Esophagus muscularis mucosa (tissue), 4 donors: ENCODE measurements at regions not wholly inside any gene's neighbourhood (a gene's known extent, or its start where the extent isn't known, plus 50 kb on each side); places are given as distances from the start of the nearest gene placed in this dataset.

Experiments used
- DNase-seq: peaks from one replicate; pipeline ENCODE4 v3.0.0-alpha.2; 2017; ENCODE audit errors: extremely low spot score
- H3K27ac ChIP-seq, 4 donors: fragments of 200-600 bp; sonication (generic); replicated peaks in 1 of 4; 1 replicate in 3 of 4; 2 replicates in 1 of 4; pipeline ENCODE4 v1.5.1; 2016 to 2019; ENCODE audit warnings: mild to moderate bottlenecking in 1 of 4
- H3K27me3 ChIP-seq, 4 donors: fragments of 200-600 bp; sonication (generic); one replicate each; pipeline versions ENCODE4 v1.5.1 to v1.6.0; 2016 to 2019
- H3K36me3 ChIP-seq, 4 donors: fragments of 200-600 bp; sonication (generic); one replicate each; pipeline ENCODE4 v1.5.1; 2016 to 2019
- H3K4me1 ChIP-seq, 4 donors: fragments of 200-600 bp; sonication (generic); one replicate each; pipeline ENCODE4 v1.5.1; 2016 to 2019
- H3K4me3 ChIP-seq, 4 donors: fragments of 200-600 bp; sonication (generic); 1 replicate in 2 of 4; 2 replicates in 2 of 4; pipeline ENCODE4 v1.5.1; 2016 to 2019; ENCODE audit warnings: mild to moderate bottlenecking in 4 of 4, moderate library complexity in 1 of 4
- H3K9me3 ChIP-seq, 4 donors: fragments of 200-600 bp; sonication (generic); 1 replicate in 3 of 4; 2 replicates in 1 of 4; pipeline ENCODE4 v1.5.1; 2016 to 2019
- EP300 ChIP-seq: sonication (generic); formaldehyde crosslinking; IDR thresholded peaks from one replicate; pipeline ENCODE4 v1.6.1; 2017; ENCODE audit warnings: antibody characterized with exemption
- POLR2A ChIP-seq: fragments of 450-650 bp; IDR thresholded peaks from one replicate; pipeline ENCODE4 v1.6.1; 2017; ENCODE audit warnings: antibody characterized with exemption, moderate library complexity, mild to moderate bottlenecking, low read depth
- POLR2AphosphoS5 ChIP-seq, 2 donors: sonication (generic); formaldehyde crosslinking; IDR thresholded peaks; one replicate each; pipeline ENCODE4 v1.6.1; 2017; ENCODE audit warnings: antibody characterized with exemption in 2 of 2
- WGBS: methylation state at CpG from one replicate; pipeline ENCODE4 v1.1.5; 2018; 5-methylcytosine and 5-hydroxymethylcytosine counted together
- intact Hi-C: fragments of 100-400 bp; cut with DNase I; formaldehyde crosslinking; loops from one replicate; pipeline ENCODE4 v1.15.1; 2023
- TF ChIP-seq, protein P1 (sequence below), 3 experiments: fragments of 200-600 bp in 2 of 3; fragments of 450-650 bp in 1 of 3; sonication (generic) in 2 of 3; IDR thresholded peaks; one replicate each; pipeline ENCODE4 v1.5.1; 2017 to 2019; ENCODE audit warnings: antibody characterized with exemption in 3 of 3, mild to moderate bottlenecking in 2 of 3, moderate library complexity in 1 of 3

DNA sequence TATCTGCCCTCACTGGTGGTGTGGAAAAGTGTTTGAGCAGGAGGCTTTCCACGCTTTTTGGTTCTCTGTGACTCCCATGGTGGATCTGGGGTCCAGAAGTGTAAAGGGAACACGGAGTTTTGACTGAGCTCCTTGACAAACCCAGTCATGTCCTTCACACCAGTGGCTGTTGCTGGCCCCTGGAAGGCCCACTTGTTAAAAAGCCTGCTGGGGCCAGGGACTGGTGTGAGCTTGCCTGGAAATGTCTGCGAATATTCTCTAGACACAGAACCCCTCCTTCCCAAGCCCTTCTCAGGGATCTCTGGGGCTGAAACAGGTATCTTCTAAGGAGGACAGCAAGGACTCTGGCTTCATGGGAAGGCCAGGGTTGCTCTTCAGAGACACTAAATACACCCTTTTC lies 343.0 kb downstream of the TCERG1L start:
- no peak overlapping the region for H3K4me3 ChIP-seq
- WGBS: 80% methylated on average over 3 of the region's 3 CpGs
- H3K27ac ChIP-seq: no peak overlapping the region
- H3K36me3 ChIP-seq: no peaks in the 10 kb centered on the region
- H3K4me1 ChIP-seq: no peaks in the 10 kb centered on the region
- no peaks in the 10 kb centered on the region for H3K9me3 ChIP-seq
- peaks cover 0 to 33% (median 0%) of the 10 kb centered on the region in 4 donors for H3K27me3 ChIP-seq
- intact Hi-C loops: no loop called here
- TF ChIP-seq POLR2A (no peak), POLR2AphosphoS5 (IDR thresholded peaks at IDR 0.05) (no peak), EP300 (no peak)
- TF ChIP-seq, protein P1, sequence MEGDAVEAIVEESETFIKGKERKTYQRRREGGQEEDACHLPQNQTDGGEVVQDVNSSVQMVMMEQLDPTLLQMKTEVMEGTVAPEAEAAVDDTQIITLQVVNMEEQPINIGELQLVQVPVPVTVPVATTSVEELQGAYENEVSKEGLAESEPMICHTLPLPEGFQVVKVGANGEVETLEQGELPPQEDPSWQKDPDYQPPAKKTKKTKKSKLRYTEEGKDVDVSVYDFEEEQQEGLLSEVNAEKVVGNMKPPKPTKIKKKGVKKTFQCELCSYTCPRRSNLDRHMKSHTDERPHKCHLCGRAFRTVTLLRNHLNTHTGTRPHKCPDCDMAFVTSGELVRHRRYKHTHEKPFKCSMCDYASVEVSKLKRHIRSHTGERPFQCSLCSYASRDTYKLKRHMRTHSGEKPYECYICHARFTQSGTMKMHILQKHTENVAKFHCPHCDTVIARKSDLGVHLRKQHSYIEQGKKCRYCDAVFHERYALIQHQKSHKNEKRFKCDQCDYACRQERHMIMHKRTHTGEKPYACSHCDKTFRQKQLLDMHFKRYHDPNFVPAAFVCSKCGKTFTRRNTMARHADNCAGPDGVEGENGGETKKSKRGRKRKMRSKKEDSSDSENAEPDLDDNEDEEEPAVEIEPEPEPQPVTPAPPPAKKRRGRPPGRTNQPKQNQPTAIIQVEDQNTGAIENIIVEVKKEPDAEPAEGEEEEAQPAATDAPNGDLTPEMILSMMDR (IDR thresholded peaks at IDR 0.05): no peak
- no peak for DNase-seq

DNA sequence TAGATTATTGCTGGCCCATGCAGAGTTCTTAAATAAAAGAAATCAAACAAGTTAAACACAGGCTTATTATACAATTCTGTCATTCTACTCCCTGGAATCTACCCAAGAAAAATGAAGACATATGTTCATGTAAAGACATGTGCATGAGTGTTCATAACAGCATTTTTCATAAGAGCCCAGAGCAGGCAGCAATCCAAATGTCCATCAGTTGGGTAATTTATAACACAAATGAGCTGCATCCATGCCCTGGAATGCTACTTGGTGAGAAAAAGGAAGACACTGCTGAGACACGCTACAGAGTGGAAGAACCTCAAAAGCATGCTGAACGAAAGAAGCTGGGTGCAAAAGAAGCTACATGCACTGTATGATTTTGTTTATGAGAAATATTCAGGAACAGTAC lies 342.6 kb downstream of the TCERG1L start:
- H3K4me1 ChIP-seq: no peaks in the 10 kb centered on the region
- H3K36me3 ChIP-seq: no peaks in the 10 kb centered on the region
- H3K9me3 ChIP-seq: no peaks in the 10 kb centered on the region
- DNase-seq: no peak
- 58% methylated on average over 2 of the region's 2 CpGs for WGBS
- intact Hi-C loops: no loop called here
- no peak overlapping the region for H3K4me3 ChIP-seq
- TF ChIP-seq, protein P1 (IDR thresholded peaks at IDR 0.05): no peak
- TF ChIP-seq POLR2A (no peak), EP300 (no peak), POLR2AphosphoS5 (IDR thresholded peaks at IDR 0.05) (no peak)
- H3K27ac ChIP-seq: no peak overlapping the region
- H3K27me3 ChIP-seq: peaks cover 0 to 34% (median 0%) of the 10 kb centered on the region in 4 donors

DNA sequence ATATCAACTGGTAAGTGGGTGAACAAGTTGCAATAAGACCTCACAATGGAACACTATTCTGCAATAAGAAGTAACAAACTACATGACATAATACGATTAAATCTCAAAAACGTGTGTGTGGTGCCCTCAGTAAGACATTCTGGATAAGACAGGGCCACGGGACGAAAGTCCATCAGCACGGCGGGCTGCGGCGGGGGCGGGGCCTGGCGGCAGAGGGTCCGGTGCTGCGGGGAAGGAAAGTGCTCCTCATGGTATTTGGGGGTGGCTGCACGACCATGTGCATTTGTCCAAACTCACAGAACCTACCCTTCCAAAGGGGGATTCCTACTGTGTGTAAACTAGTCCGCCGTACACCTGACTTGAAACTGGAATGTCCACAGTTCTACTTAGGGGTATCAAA lies 341.8 kb downstream of the TCERG1L start:
- TF ChIP-seq EP300 (no peak), POLR2A (no peak), POLR2AphosphoS5 (IDR thresholded peaks at IDR 0.05) (no peak)
- TF ChIP-seq, protein P1 (IDR thresholded peaks at IDR 0.05): no peak
- no peaks in the 10 kb centered on the region for H3K9me3 ChIP-seq
- H3K4me1 ChIP-seq: no peaks in the 10 kb centered on the region
- WGBS: 83% methylated on average over 15 of the region's 15 CpGs
- peaks cover 0 to 34% (median 0%) of the 10 kb centered on the region in 4 donors for H3K27me3 ChIP-seq
- no peak for DNase-seq
- H3K27ac ChIP-seq: no peak overlapping the region
- no peak overlapping the region for H3K4me3 ChIP-seq
- intact Hi-C loops: no loop called here
- no peaks in the 10 kb centered on the region for H3K36me3 ChIP-seq

DNA sequence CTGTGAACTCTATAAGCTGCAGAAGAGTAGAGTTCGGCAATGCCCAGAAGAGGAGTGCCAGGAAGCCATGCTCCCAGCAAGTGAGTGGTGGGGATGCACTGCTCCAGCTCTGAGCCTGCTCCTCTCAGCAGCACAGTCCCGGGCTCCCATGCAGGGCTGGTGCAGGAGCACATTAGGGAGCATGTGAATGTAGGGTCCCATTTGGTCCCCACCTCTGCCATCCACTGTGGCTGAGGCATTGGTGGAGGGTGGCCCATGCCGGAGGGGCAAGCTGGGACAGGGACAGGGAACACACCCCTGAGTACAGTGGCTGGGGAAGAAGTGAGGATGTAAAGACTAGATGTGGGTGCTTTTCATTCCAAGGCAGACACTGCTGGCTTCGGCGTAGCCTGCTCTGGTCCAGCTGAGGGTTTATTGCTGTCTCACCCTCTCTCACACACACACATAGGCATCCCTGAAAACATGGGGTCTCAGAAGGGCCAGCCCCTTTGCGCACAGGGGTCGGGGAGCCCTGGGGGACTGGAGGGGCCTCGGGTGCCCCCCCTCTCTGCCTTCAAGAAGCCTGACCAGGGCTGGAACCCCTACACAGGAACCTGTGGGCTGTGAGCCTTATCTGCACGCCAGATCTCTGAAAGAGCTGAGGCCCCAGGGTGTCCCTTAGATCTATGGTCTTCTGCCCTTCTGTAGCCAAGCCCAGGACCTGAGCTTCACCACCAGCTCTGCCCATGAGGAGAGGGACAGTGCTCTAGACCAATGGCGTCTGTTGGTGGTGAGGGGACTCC lies 341.0 kb downstream of the TCERG1L start:
- Histone ChIP-seq H3K4me3 (no peak overlapping the region), H3K4me1 (no peaks in the 10 kb centered on the region), H3K27ac (no peak overlapping the region), H3K27me3 (peaks cover 0 to 30% (median 0%) of the 10 kb centered on the region in 4 donors), H3K9me3 (no peaks in the 10 kb centered on the region), H3K36me3 (no peaks in the 10 kb centered on the region)
- intact Hi-C loops: no loop called here
- WGBS: 70% methylated on average over 9 of the region's 10 CpGs
- no peak for TF ChIP-seq POLR2AphosphoS5 (IDR thresholded peaks at IDR 0.05)
- TF ChIP-seq EP300: no peak
- TF ChIP-seq POLR2A: no peak
- TF ChIP-seq, protein P1 (IDR thresholded peaks at IDR 0.05): no peak
- DNase-seq: peak; percentile 62

DNA sequence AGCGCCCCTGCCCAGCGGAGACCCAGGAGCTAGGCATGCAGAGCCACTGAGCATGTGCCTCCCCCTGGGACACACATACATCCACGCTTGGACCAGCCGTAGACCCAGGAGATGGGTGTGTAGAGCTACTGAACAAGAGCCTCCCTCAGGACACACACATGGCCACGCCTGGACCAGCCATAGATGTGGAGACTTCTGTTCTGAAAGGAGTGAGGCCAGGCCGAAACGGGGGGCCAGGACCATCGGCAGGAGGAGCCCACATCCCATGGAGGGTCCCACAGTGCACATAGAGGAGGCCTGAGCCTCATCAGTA lies 340.4 kb downstream of the TCERG1L start:
- 100% methylated on average over 2 of the region's 8 CpGs for WGBS
- DNase-seq: peak; percentile 60
- no peaks in the 10 kb centered on the region for H3K4me1 ChIP-seq
- peaks cover 0 to 30% (median 0%) of the 10 kb centered on the region in 4 donors for H3K27me3 ChIP-seq
- H3K36me3 ChIP-seq: no peaks in the 10 kb centered on the region
- TF ChIP-seq POLR2A (no peak), EP300 (no peak), POLR2AphosphoS5 (IDR thresholded peaks at IDR 0.05) (no peak)
- TF ChIP-seq, protein P1 (IDR thresholded peaks at IDR 0.05): no peak
- intact Hi-C loops: no loop called here
- H3K27ac ChIP-seq: no peak overlapping the region
- H3K9me3 ChIP-seq: no peaks in the 10 kb centered on the region
- H3K4me3 ChIP-seq: no peak overlapping the region
